ENCODE measurements at regions not wholly inside any gene's neighbourhood (a gene's known extent, or its start where the extent isn't known, plus 50 kb on each side); places are given as distances from the start of the nearest gene placed in this dataset.

GRCh38 chr1:193939585-193939984, 753.2 kb upstream of the B3GALT2 start:
- no CpG with 5 or more reads among the region's 3 CpGs for WGBS
- DNase-seq (ENCODE audit: low spot score in 2 of 2) = no peak
- Histone ChIP-seq H3K27me3 (no peaks in the 10 kb centered on the region), H3K36me3 (no peaks in the 10 kb centered on the region), H3K4me3 (no peak overlapping the region), H3K27ac (no peak overlapping the region), H3K9me3 (peaks cover 7% of the 10 kb centered on the region), H3K4me1 (no peaks in the 10 kb centered on the region)
- TF ChIP-seq POLR2A (IDR thresholded peaks at IDR 0.05) = no peak
- no peak for TF ChIP-seq CTCF (IDR thresholded peaks at IDR 0.05)
- TF ChIP-seq POLR2AphosphoS5 (IDR thresholded peaks at IDR 0.05) = no peak

- H3K27me3 ChIP-seq = no peaks in the 10 kb centered on the region
- no peak overlapping the region for H3K4me3 ChIP-seq
- DNase-seq (ENCODE audit: low spot score in 2 of 2) = no peak
- H3K36me3 ChIP-seq = no peaks in the 10 kb centered on the region
- no peak overlapping the region for H3K27ac ChIP-seq
- WGBS = 90% methylated on average over 1 of the region's 1 CpG
- TF ChIP-seq EP300 (IDR thresholded peaks at IDR 0.05) (no peak), CTCF (IDR thresholded peaks at IDR 0.05) (no peak), POLR2A (IDR thresholded peaks at IDR 0.05) (no peak), POLR2AphosphoS5 (IDR thresholded peaks at IDR 0.05) (no peak)
- H3K4me1 ChIP-seq = no peaks in the 10 kb centered on the region
- no peaks in the 10 kb centered on the region for H3K9me3 ChIP-seq
These were observed 750.9 kb upstream of the B3GALT2 start for GRCh38 chr1:193937308-193937707.

- 84% methylated on average over 2 of the region's 2 CpGs for WGBS
- Histone ChIP-seq H3K36me3 (no peaks in the 10 kb centered on the region), H3K9me3 (no peaks in the 10 kb centered on the region), H3K27ac (no peak overlapping the region), H3K4me1 (no peaks in the 10 kb centered on the region), H3K27me3 (no peaks in the 10 kb centered on the region), H3K4me3 (no peak overlapping the region)
- TF ChIP-seq POLR2AphosphoS5 (IDR thresholded peaks at IDR 0.05) = no peak
- TF ChIP-seq EP300 (IDR thresholded peaks at IDR 0.05) = no peak
- TF ChIP-seq POLR2A (IDR thresholded peaks at IDR 0.05) = no peak
- TF ChIP-seq CTCF (IDR thresholded peaks at IDR 0.05) = no peak
- DNase-seq (ENCODE audit: low spot score in 2 of 2) = no peak
These were observed 746.6 kb upstream of the B3GALT2 start for GRCh38 chr1:193932979-193933378.

GRCh38 chr1:193931356-193931755, 744.9 kb upstream of the B3GALT2 start:
- TF ChIP-seq POLR2AphosphoS5 (IDR thresholded peaks at IDR 0.05) (no peak), EP300 (IDR thresholded peaks at IDR 0.05) (no peak), CTCF (IDR thresholded peaks at IDR 0.05) (no peak), POLR2A (IDR thresholded peaks at IDR 0.05) (no peak)
- Histone ChIP-seq H3K36me3 (no peaks in the 10 kb centered on the region), H3K4me3 (no peak overlapping the region), H3K4me1 (no peaks in the 10 kb centered on the region), H3K9me3 (no peaks in the 10 kb centered on the region), H3K27me3 (no peaks in the 10 kb centered on the region), H3K27ac (no peak overlapping the region)
- no peak for DNase-seq (ENCODE audit: low spot score in 2 of 2)
- 95% methylated on average over 8 of the region's 8 CpGs for WGBS

- TF ChIP-seq POLR2A (IDR thresholded peaks at IDR 0.05) (no peak), CTCF (IDR thresholded peaks at IDR 0.05) (no peak), EP300 (IDR thresholded peaks at IDR 0.05) (no peak), POLR2AphosphoS5 (IDR thresholded peaks at IDR 0.05) (no peak)
- Histone ChIP-seq H3K9me3 (no peaks in the 10 kb centered on the region), H3K27me3 (no peaks in the 10 kb centered on the region), H3K4me1 (no peaks in the 10 kb centered on the region), H3K27ac (no peak overlapping the region), H3K4me3 (no peak overlapping the region), H3K36me3 (no peaks in the 10 kb centered on the region)
- no peak for DNase-seq (ENCODE audit: low spot score in 2 of 2)
- WGBS = 86% methylated on average over 4 of the region's 4 CpGs
These were observed 743.1 kb upstream of the B3GALT2 start for GRCh38 chr1:193929374-193930033.
